ENCODE measurements at regions not wholly inside any gene's neighbourhood (a gene's known extent, or its start where the extent isn't known, plus 50 kb on each side); places are given as distances from the start of the nearest gene placed in this dataset.

- H3K27ac Mint-ChIP-seq: no peak overlapping the region
- WGBS (ENCODE audit: insufficient coverage): 31% methylated on average over 2 of the region's 5 CpGs
- no peak overlapping the region for H3K4me3 Mint-ChIP-seq
- DNase-seq (no peak), ATAC-seq (replicated peaks in 1 of 4) (no peak)
- no peaks in the 10 kb centered on the region for H3K36me3 Mint-ChIP-seq
- peaks cover 9 to 16% (median 9%) of the 10 kb centered on the region in 3 donors for H3K9me3 Mint-ChIP-seq
- Histone ChIP-seq H3K9me3 (no peaks in the 10 kb centered on the region), H3K27me3 (replicated peaks in 1 of 2; ENCODE audit: control insufficient read depth in 2 of 2, extremely low read depth in 1 of 2, insufficient read depth in 2 of 2, low read length in 1 of 2) (no peaks in the 10 kb centered on the region), H3K27ac (ENCODE audit: low read length) (no peak overlapping the region), H3K4me3 (ENCODE audit: control insufficient read depth in 1 of 2, extremely low read depth in 1 of 2, low read length in 1 of 2) (no peak overlapping the region), H3K36me3 (ENCODE audit: control insufficient read depth in 2 of 2, extremely low read depth in 1 of 2, insufficient read depth in 1 of 2, low read length in 1 of 2) (no peaks in the 10 kb centered on the region), H3K4me1 (ENCODE audit: control insufficient read depth in 1 of 2, extremely low read depth in 1 of 2, insufficient read depth in 2 of 2, low read length in 2 of 2) (no peaks in the 10 kb centered on the region)
- no peaks in the 10 kb centered on the region for H3K4me1 Mint-ChIP-seq
- ChIA-PET CTCF (no interaction called here), POLR2A (no interaction called here)
- no peaks in the 10 kb centered on the region for H3K27me3 Mint-ChIP-seq
Measured at GRCh38 chr7:51965454-51965853, 648.8 kb upstream of the COBL start.

GRCh38 chr7:51961804-51962203, 645.2 kb upstream of the COBL start:
- Histone ChIP-seq H3K27ac (ENCODE audit: low read length) (no peak overlapping the region), H3K4me1 (ENCODE audit: control insufficient read depth in 1 of 2, extremely low read depth in 1 of 2, insufficient read depth in 2 of 2, low read length in 2 of 2) (no peaks in the 10 kb centered on the region), H3K36me3 (ENCODE audit: control insufficient read depth in 2 of 2, extremely low read depth in 1 of 2, insufficient read depth in 1 of 2, low read length in 1 of 2) (no peaks in the 10 kb centered on the region), H3K27me3 (replicated peaks in 1 of 2; ENCODE audit: control insufficient read depth in 2 of 2, extremely low read depth in 1 of 2, insufficient read depth in 2 of 2, low read length in 1 of 2) (no peaks in the 10 kb centered on the region), H3K9me3 (no peaks in the 10 kb centered on the region), H3K4me3 (ENCODE audit: control insufficient read depth in 1 of 2, extremely low read depth in 1 of 2, low read length in 1 of 2) (no peak overlapping the region)
- no peak overlapping the region for H3K27ac Mint-ChIP-seq
- H3K36me3 Mint-ChIP-seq: no peaks in the 10 kb centered on the region
- POLR2A ChIA-PET: no interaction called here
- ATAC-seq (replicated peaks in 1 of 4) (no peak), DNase-seq (no peak)
- peaks cover 11 to 27% (median 19%) of the 10 kb centered on the region in 3 donors for H3K9me3 Mint-ChIP-seq
- H3K4me3 Mint-ChIP-seq: no peak overlapping the region
- H3K27me3 Mint-ChIP-seq: no peaks in the 10 kb centered on the region
- no CpG with 5 or more reads among the region's 2 CpGs for WGBS (ENCODE audit: insufficient coverage)
- no peaks in the 10 kb centered on the region for H3K4me1 Mint-ChIP-seq
- CTCF ChIA-PET: no interaction called here

GRCh38 chr7:51950813-51951212, 634.2 kb upstream of the COBL start:
- Histone ChIP-seq H3K27ac (ENCODE audit: low read length) (no peak overlapping the region), H3K36me3 (ENCODE audit: control insufficient read depth in 2 of 2, extremely low read depth in 1 of 2, insufficient read depth in 1 of 2, low read length in 1 of 2) (no peaks in the 10 kb centered on the region), H3K9me3 (no peaks in the 10 kb centered on the region), H3K27me3 (replicated peaks in 1 of 2; ENCODE audit: control insufficient read depth in 2 of 2, extremely low read depth in 1 of 2, insufficient read depth in 2 of 2, low read length in 1 of 2) (no peaks in the 10 kb centered on the region), H3K4me3 (ENCODE audit: control insufficient read depth in 1 of 2, extremely low read depth in 1 of 2, low read length in 1 of 2) (no peak overlapping the region), H3K4me1 (ENCODE audit: control insufficient read depth in 1 of 2, extremely low read depth in 1 of 2, insufficient read depth in 2 of 2, low read length in 2 of 2) (no peaks in the 10 kb centered on the region)
- ChIA-PET CTCF (no interaction called here), POLR2A (no interaction called here)
- Mint-ChIP-seq H3K9me3 (peaks cover 8 to 16% (median 16%) of the 10 kb centered on the region in 3 donors), H3K27ac (no peak overlapping the region), H3K27me3 (no peaks in the 10 kb centered on the region), H3K36me3 (no peaks in the 10 kb centered on the region), H3K4me1 (no peaks in the 10 kb centered on the region), H3K4me3 (no peak overlapping the region)
- ATAC-seq (replicated peaks in 1 of 4): no peak
- WGBS (ENCODE audit: insufficient coverage): 0% methylated on average over 1 of the region's 3 CpGs
- DNase-seq: no peak

GRCh38 chr7:51949726-51950644, 633.4 kb upstream of the COBL start:
- POLR2A ChIA-PET: no interaction called here
- Mint-ChIP-seq H3K4me1 (no peaks in the 10 kb centered on the region), H3K36me3 (no peaks in the 10 kb centered on the region), H3K4me3 (no peak overlapping the region), H3K9me3 (peaks cover 7 to 12% (median 10%) of the 10 kb centered on the region in 3 donors), H3K27ac (no peak overlapping the region), H3K27me3 (no peaks in the 10 kb centered on the region)
- Histone ChIP-seq H3K36me3 (ENCODE audit: control insufficient read depth in 2 of 2, extremely low read depth in 1 of 2, insufficient read depth in 1 of 2, low read length in 1 of 2) (no peaks in the 10 kb centered on the region), H3K27ac (ENCODE audit: low read length) (no peak overlapping the region), H3K9me3 (no peaks in the 10 kb centered on the region), H3K27me3 (replicated peaks in 1 of 2; ENCODE audit: control insufficient read depth in 2 of 2, extremely low read depth in 1 of 2, insufficient read depth in 2 of 2, low read length in 1 of 2) (no peaks in the 10 kb centered on the region), H3K4me3 (ENCODE audit: control insufficient read depth in 1 of 2, extremely low read depth in 1 of 2, low read length in 1 of 2) (no peak overlapping the region), H3K4me1 (ENCODE audit: control insufficient read depth in 1 of 2, extremely low read depth in 1 of 2, insufficient read depth in 2 of 2, low read length in 2 of 2) (no peaks in the 10 kb centered on the region)
- WGBS (ENCODE audit: insufficient coverage): no CpG with 5 or more reads among the region's 9 CpGs
- DNase-seq: no peak
- CTCF ChIA-PET: no interaction called here
- ATAC-seq (replicated peaks in 1 of 4): no peak

- H3K36me3 Mint-ChIP-seq: no peaks in the 10 kb centered on the region
- CTCF ChIA-PET: no interaction called here
- H3K27me3 Mint-ChIP-seq: no peaks in the 10 kb centered on the region
- Histone ChIP-seq H3K9me3 (peaks cover 2% of the 10 kb centered on the region), H3K27ac (ENCODE audit: low read length) (no peak overlapping the region), H3K27me3 (replicated peaks in 1 of 2; ENCODE audit: control insufficient read depth in 2 of 2, extremely low read depth in 1 of 2, insufficient read depth in 2 of 2, low read length in 1 of 2) (no peaks in the 10 kb centered on the region), H3K4me1 (ENCODE audit: control insufficient read depth in 1 of 2, extremely low read depth in 1 of 2, insufficient read depth in 2 of 2, low read length in 2 of 2) (no peaks in the 10 kb centered on the region), H3K36me3 (ENCODE audit: control insufficient read depth in 2 of 2, extremely low read depth in 1 of 2, insufficient read depth in 1 of 2, low read length in 1 of 2) (no peaks in the 10 kb centered on the region), H3K4me3 (ENCODE audit: control insufficient read depth in 1 of 2, extremely low read depth in 1 of 2, low read length in 1 of 2) (no peak overlapping the region)
- H3K9me3 Mint-ChIP-seq: peaks cover 12 to 46% (median 17%) of the 10 kb centered on the region in 3 donors
- WGBS (ENCODE audit: insufficient coverage): 92% methylated on average over 2 of the region's 2 CpGs
- POLR2A ChIA-PET: no interaction called here
- no peaks in the 10 kb centered on the region for H3K4me1 Mint-ChIP-seq
- no peak for DNase-seq
- no peak overlapping the region for H3K4me3 Mint-ChIP-seq
- H3K27ac Mint-ChIP-seq: no peak overlapping the region
- no peak for ATAC-seq (replicated peaks in 1 of 4)
Measured at GRCh38 chr7:51930834-51931233, 614.2 kb upstream of the COBL start.

GRCh38 chr7:51929818-51930217, 613.2 kb upstream of the COBL start:
- Mint-ChIP-seq H3K9me3 (peaks cover 15 to 45% (median 20%) of the 10 kb centered on the region in 3 donors), H3K27ac (no peak overlapping the region), H3K4me1 (no peaks in the 10 kb centered on the region), H3K4me3 (no peak overlapping the region), H3K36me3 (no peaks in the 10 kb centered on the region), H3K27me3 (no peaks in the 10 kb centered on the region)
- ChIA-PET POLR2A (no interaction called here), CTCF (no interaction called here)
- no peak overlapping the region for H3K4me3 ChIP-seq (ENCODE audit: control insufficient read depth in 1 of 2, extremely low read depth in 1 of 2, low read length in 1 of 2)
- no peak for DNase-seq
- no peaks in the 10 kb centered on the region for H3K36me3 ChIP-seq (ENCODE audit: control insufficient read depth in 2 of 2, extremely low read depth in 1 of 2, insufficient read depth in 1 of 2, low read length in 1 of 2)
- peaks cover 2% of the 10 kb centered on the region for H3K9me3 ChIP-seq
- no peak for ATAC-seq (replicated peaks in 1 of 4)
- H3K4me1 ChIP-seq (ENCODE audit: control insufficient read depth in 1 of 2, extremely low read depth in 1 of 2, insufficient read depth in 2 of 2, low read length in 2 of 2): no peaks in the 10 kb centered on the region
- H3K27me3 ChIP-seq (replicated peaks in 1 of 2; ENCODE audit: control insufficient read depth in 2 of 2, extremely low read depth in 1 of 2, insufficient read depth in 2 of 2, low read length in 1 of 2): no peaks in the 10 kb centered on the region
- no peak overlapping the region for H3K27ac ChIP-seq (ENCODE audit: low read length)
- whole genome bisulfite sequencing (ENCODE audit: insufficient coverage): no CpG with 5 or more reads among the region's 2 CpGs
